Neutrophil (primary cell): ENCODE measurements at regions not wholly inside any gene's neighbourhood (a gene's known extent, or its start where the extent isn't known, plus 50 kb on each side); places are given as distances from the start of the nearest gene placed in this dataset.

ENCODE experiments used
- H3K27ac ChIP-seq: fragments of 200-600 bp; sonication (generic); 2 replicates; pipeline ENCODE4 v1.5.1; 2016; ENCODE audit warnings: mild to moderate bottlenecking, moderate library complexity
- H3K27me3 ChIP-seq: fragments of 200-600 bp; sonication (generic); 2 replicates; pipeline ENCODE4 v1.6.0; 2016; ENCODE audit warnings: mild to moderate bottlenecking
- H3K36me3 ChIP-seq: fragments of 200-600 bp; sonication (generic); 2 replicates; pipeline ENCODE4 v1.5.1; 2017
- H3K4me1 ChIP-seq, 2 experiments: fragments of 200-600 bp in 1 of 2; sonication (generic) in 1 of 2; 1 replicate in 1 of 2; 2 replicates in 1 of 2; pipeline versions ENCODE4 v1.5.1 to v1.6.1; 2013 to 2016; ENCODE audit warnings: low read depth in 1 of 2, low read length in 1 of 2, mild to moderate bottlenecking in 1 of 2, moderate library complexity in 1 of 2; ENCODE audit not compliant: control insufficient read depth in 1 of 2, insufficient read depth in 1 of 2
- H3K4me3 ChIP-seq, 2 experiments: fragments of 200-600 bp in 1 of 2; sonication (generic) in 1 of 2; 1 replicate in 1 of 2; 2 replicates in 1 of 2; pipeline ENCODE4 v1.5.1; 2013 to 2016; ENCODE audit warnings: low read depth in 1 of 2, low read length in 1 of 2, mild to moderate bottlenecking in 1 of 2, moderate library complexity in 1 of 2
- H3K9me3 ChIP-seq: fragments of 200-600 bp; sonication (generic); 2 replicates; pipeline ENCODE4 v1.5.1; 2016
- CTCF ChIP-seq: fragments of 200-600 bp; sonication (generic); IDR thresholded peaks from 2 replicates; pipeline ENCODE4 v1.5.1; 2016; ENCODE audit warnings: antibody characterized with exemption

GRCh38 chrX:131818297-131818936 is 204.7 kb upstream of the STK26 start:
- no peak for TF ChIP-seq CTCF
- no peak overlapping the region for H3K4me3 ChIP-seq
- no peaks in the 10 kb centered on the region for H3K27me3 ChIP-seq
- H3K27ac ChIP-seq: peak overlapping the region; percentile 13
- H3K9me3 ChIP-seq: no peaks in the 10 kb centered on the region
- H3K36me3 ChIP-seq: no peaks in the 10 kb centered on the region
- H3K4me1 ChIP-seq: peaks cover 7 to 32% of the 10 kb centered on the region in 2 experiments

- Histone ChIP-seq H3K4me3 (peak overlapping the region in 1 of 2 experiments; percentile 53), H3K9me3 (no peaks in the 10 kb centered on the region), H3K27me3 (no peaks in the 10 kb centered on the region), H3K36me3 (no peaks in the 10 kb centered on the region), H3K27ac (no peak overlapping the region), H3K4me1 (peaks cover 0 to 20% of the 10 kb centered on the region in 2 experiments)
- TF ChIP-seq CTCF: no peak
Observed at GRCh38 chrX:131821945-131822622, 201.0 kb upstream of the STK26 start.

GRCh38 chrX:131826572-131826971 is 196.5 kb upstream of the STK26 start:
- Histone ChIP-seq H3K4me1 (peaks cover 11 to 20% of the 10 kb centered on the region in 2 experiments), H3K27me3 (no peaks in the 10 kb centered on the region), H3K9me3 (no peaks in the 10 kb centered on the region), H3K27ac (no peak overlapping the region), H3K36me3 (no peaks in the 10 kb centered on the region), H3K4me3 (no peak overlapping the region)
- TF ChIP-seq CTCF: no peak

GRCh38 chrX:131827935-131828334 is 195.2 kb upstream of the STK26 start:
- no peak overlapping the region for H3K4me3 ChIP-seq
- no peak overlapping the region for H3K27ac ChIP-seq
- H3K27me3 ChIP-seq: no peaks in the 10 kb centered on the region
- H3K36me3 ChIP-seq: no peaks in the 10 kb centered on the region
- peaks cover 11% of the 10 kb centered on the region in 2 experiments for H3K4me1 ChIP-seq
- no peak for TF ChIP-seq CTCF
- no peaks in the 10 kb centered on the region for H3K9me3 ChIP-seq

GRCh38 chrX:131828482-131828881 is 194.6 kb upstream of the STK26 start:
- no peak overlapping the region for H3K27ac ChIP-seq
- no peaks in the 10 kb centered on the region for H3K27me3 ChIP-seq
- TF ChIP-seq CTCF: no peak

More at GRCh38 chrX:131828482-131828881, 194.6 kb upstream of the STK26 start:
- H3K36me3 ChIP-seq: no peaks in the 10 kb centered on the region
- H3K9me3 ChIP-seq: no peaks in the 10 kb centered on the region
- no peak overlapping the region for H3K4me3 ChIP-seq
- H3K4me1 ChIP-seq: peaks cover 11% of the 10 kb centered on the region in 2 experiments
